Right lobe of liver (tissue), 6 donors: ENCODE measurements at regions not wholly inside any gene's neighbourhood (a gene's known extent, or its start where the extent isn't known, plus 50 kb on each side); places are given as distances from the start of the nearest gene placed in this dataset.

Source experiments
- ATAC-seq, 4 donors: fragments of 200-7000 bp; cut with Tn5 transposase; one replicate each; pipeline ENCODE4 v1.9.1; 2020; ENCODE audit warnings: mild to moderate bottlenecking in 4 of 4, moderate library complexity in 4 of 4
- DNase-seq, 3 donors: peaks; one replicate each; pipeline ENCODE4 v3.0.0-alpha.2; 2020
- H3K27ac ChIP-seq, 3 donors: fragments of 200-600 bp; one replicate each; pipeline ENCODE4 v1.8.0; 2022
- H3K27me3 ChIP-seq, 2 donors: fragments of 200-600 bp; one replicate each; pipeline ENCODE4 v1.8.0; 2022
- H3K36me3 ChIP-seq, 4 donors: fragments of 200-600 bp; sonication (generic) in 1 of 4; one replicate each; pipeline versions ENCODE4 v1.5.1 to v1.8.0; 2017 to 2022; ENCODE audit warnings: control low read depth in 1 of 4
- H3K4me1 ChIP-seq, 4 donors: fragments of 200-600 bp; sonication (generic) in 1 of 4; one replicate each; pipeline versions ENCODE4 v1.5.1 to v1.8.0; 2017 to 2022; ENCODE audit warnings: control low read depth in 1 of 4
- H3K4me3 ChIP-seq, 3 donors: fragments of 200-600 bp; one replicate each; pipeline ENCODE4 v1.8.0; 2022
- H3K9me3 ChIP-seq, 4 donors: fragments of 200-600 bp; sonication (generic) in 1 of 4; one replicate each; pipeline versions ENCODE4 v1.5.1 to v1.8.0; 2017 to 2022; ENCODE audit warnings: control low read depth in 1 of 4
- CTCF ChIP-seq, 4 donors: fragments of 200-600 bp in 3 of 4; fragments of 450-650 bp in 1 of 4; IDR thresholded peaks; one replicate each; pipeline versions ENCODE4 v1.5.1 to v1.8.0; 2016 to 2022; ENCODE audit warnings: antibody characterized with exemption in 4 of 4, mild to moderate bottlenecking in 2 of 4
- POLR2A ChIP-seq: fragments of 450-650 bp; IDR thresholded peaks from one replicate; pipeline ENCODE4 v1.6.1; 2017; ENCODE audit warnings: antibody characterized with exemption, mild to moderate bottlenecking
- WGBS: methylation state at CpG from one replicate; pipeline ENCODE4 v1.1.6; 2018; ENCODE audit warnings: low coverage, low lambda C conversion rate; ENCODE audit not compliant: insufficient coverage; ENCODE audit errors: missing lambda C conversion rate; 5-methylcytosine and 5-hydroxymethylcytosine counted together
- intact Hi-C, 2 donors: fragments of 100-400 bp; cut with DNase I; formaldehyde crosslinking; loops; one replicate each; pipeline versions ENCODE4 v1.11.2 to v1.14.1; 2022
- donor health status: DM: no; HTN: yes; CAD: no.
- donor health status: DM: no; HTN: no; CAD: no.
- donor health status: DM: no; HTN: no; CAD: no.
- donor health status: DM: no; HTN: yes; CAD: no.
- donor health status: DM: no; HTN: yes; CAD: no.

DNA sequence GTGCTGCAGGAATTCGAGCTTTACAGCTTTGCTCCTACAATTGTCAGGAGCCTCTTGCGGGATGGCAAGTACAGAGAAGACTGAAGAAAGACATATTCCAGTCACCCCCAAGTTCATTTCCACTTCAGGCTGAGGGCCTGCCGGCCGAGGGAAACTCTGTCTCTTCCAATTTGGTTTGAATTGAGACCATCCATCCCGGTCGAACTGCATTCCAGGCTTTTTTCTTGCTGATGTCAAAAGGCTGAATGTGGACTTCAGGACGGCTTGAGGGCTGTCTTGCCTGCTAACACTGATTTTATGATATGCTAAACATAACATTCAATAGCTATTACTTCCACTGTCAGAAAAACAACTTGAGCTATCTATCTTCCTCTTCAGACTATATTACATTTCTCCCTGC is 79.8 kb upstream of the PLXNA2 start:
- ATAC-seq (no peak), DNase-seq (no peak)
- Histone ChIP-seq H3K36me3 (no peaks in the 10 kb centered on the region), H3K9me3 (no peaks in the 10 kb centered on the region), H3K4me1 (no peaks in the 10 kb centered on the region), H3K27ac (no peak overlapping the region), H3K27me3 (no peaks in the 10 kb centered on the region), H3K4me3 (no peak overlapping the region)
- no peak for TF ChIP-seq POLR2A
- TF ChIP-seq CTCF (IDR thresholded peaks at IDR 0.05) = no peak
- intact Hi-C loops = no loop called here
- 68% methylated on average over 7 of the region's 7 CpGs for WGBS

DNA sequence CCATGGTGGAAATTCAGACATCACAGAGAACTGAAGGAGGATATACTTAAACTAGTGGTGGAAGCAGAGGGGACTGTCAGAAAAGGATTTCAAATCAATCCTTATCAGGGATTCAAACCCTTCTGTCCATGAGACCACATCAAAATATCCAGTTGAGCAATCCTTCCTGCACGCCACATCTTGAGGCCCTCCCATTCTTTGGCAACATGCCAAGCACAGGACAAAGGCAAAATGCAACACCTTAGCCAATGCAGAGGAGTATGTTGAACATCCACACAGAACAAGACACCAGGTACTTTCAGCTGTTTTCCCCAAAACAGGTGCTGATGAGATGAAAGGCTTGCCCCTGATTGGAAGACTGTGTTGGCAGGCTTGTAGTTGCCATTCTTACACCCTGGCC is 81.8 kb upstream of the PLXNA2 start:
- DNase-seq (no peak), ATAC-seq (no peak)
- intact Hi-C loops = no loop called here
- 14% methylated on average over 1 of the region's 1 CpG for WGBS
- no peak for TF ChIP-seq POLR2A
- no peak overlapping the region for H3K27ac ChIP-seq
- no peak overlapping the region for H3K4me3 ChIP-seq
- H3K4me1 ChIP-seq = peaks cover 0 to under 1% (median 0%) of the 10 kb centered on the region in 4 donors
- no peaks in the 10 kb centered on the region for H3K36me3 ChIP-seq
- no peaks in the 10 kb centered on the region for H3K9me3 ChIP-seq
- H3K27me3 ChIP-seq = no peaks in the 10 kb centered on the region

DNA sequence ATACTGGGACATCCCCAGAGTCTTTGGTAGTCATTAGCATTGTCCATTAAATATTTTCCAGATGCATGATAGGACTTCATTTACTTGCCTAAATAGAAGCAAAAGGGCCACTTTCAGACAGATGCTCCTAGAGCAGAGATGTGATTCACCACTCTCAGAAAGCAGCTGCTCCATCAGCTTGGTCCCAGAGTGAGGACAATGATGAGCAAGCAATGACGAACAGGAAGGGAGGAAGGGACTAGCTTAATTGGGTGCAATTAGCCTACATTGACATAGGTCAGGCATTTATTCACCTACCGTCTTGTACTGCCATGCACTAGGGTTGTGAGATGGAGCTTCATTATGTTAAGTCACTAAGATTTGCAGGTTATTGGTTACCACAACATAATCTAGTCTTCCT is 85.1 kb upstream of the PLXNA2 start:
- WGBS = 100% methylated on average over 1 of the region's 2 CpGs
- no peak for ATAC-seq

DNA sequence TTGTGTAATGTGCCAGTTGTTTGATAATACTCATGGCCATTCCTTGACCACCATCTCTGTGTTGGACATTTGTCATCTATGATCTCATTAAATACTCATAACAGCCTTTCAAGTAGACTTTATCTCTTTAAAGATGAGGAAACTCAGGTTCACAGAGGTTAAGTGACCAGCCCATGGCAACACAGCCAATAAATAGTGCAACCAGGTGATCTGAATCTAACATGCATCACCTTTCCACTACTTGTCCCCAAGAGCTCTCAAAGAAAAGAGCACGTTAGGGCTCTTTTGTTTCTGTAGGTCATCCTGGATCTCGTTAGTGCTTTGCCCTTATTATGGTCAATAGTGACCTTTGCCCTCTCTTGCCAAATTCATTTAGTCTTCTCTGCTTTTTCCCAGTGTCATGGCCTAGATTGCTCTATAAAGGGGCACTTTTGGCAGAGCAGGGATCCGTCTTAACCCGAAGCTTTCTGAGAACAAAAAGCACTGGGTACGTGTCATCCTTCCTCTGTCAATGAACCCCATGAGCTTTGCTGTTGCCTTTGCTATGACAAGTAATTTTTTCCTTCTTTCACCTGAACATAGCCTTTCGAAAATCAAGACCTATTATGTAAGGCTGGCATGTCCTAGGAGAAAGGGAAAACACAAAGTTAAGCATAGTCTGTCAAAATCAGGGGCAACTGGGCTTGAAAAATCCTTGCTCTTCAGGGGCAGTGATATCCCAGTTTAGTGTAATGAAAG is 88.0 kb upstream of the PLXNA2 start:
- ATAC-seq = peak; percentile 78 to 92 (median 86)
- 29% methylated on average over 6 of the region's 6 CpGs for WGBS
- Histone ChIP-seq H3K9me3 (no peaks in the 10 kb centered on the region), H3K27ac (peak overlapping the region in 1 of 3 donors; percentile 57), H3K36me3 (no peaks in the 10 kb centered on the region), H3K4me1 (peaks cover 0 to 16% (median 0%) of the 10 kb centered on the region in 4 donors), H3K27me3 (no peaks in the 10 kb centered on the region), H3K4me3 (no peak overlapping the region)
- TF ChIP-seq CTCF (IDR thresholded peaks at IDR 0.05) (no peak), POLR2A (no peak)
- DNase-seq = no peak
- intact Hi-C loops = no loop called here

More for the DNA sequence above, 85.1 kb upstream of the PLXNA2 start:
- H3K4me1 ChIP-seq = peaks cover 0 to 16% (median 0%) of the 10 kb centered on the region in 4 donors
- H3K9me3 ChIP-seq = no peaks in the 10 kb centered on the region
- TF ChIP-seq CTCF (IDR thresholded peaks at IDR 0.05) (no peak), POLR2A (no peak)
- no peaks in the 10 kb centered on the region for H3K36me3 ChIP-seq
- no peak overlapping the region for H3K27ac ChIP-seq
- intact Hi-C loops = no loop called here
- no peak for DNase-seq
- H3K27me3 ChIP-seq = no peaks in the 10 kb centered on the region
- no peak overlapping the region for H3K4me3 ChIP-seq

GRCh38 chr1:208332774-208333126 is 88.6 kb upstream of the PLXNA2 start:
- Histone ChIP-seq H3K36me3 (no peaks in the 10 kb centered on the region), H3K27me3 (no peaks in the 10 kb centered on the region), H3K27ac (no peak overlapping the region), H3K9me3 (no peaks in the 10 kb centered on the region), H3K4me3 (no peak overlapping the region), H3K4me1 (peaks cover 0 to 16% (median 0%) of the 10 kb centered on the region in 4 donors)
- intact Hi-C loops = no loop called here
- TF ChIP-seq CTCF (IDR thresholded peaks at IDR 0.05) (no peak), POLR2A (no peak)
- no peak for DNase-seq
- 80% methylated on average over 1 of the region's 1 CpG for WGBS
- ATAC-seq = no peak
